ENCODE measurements at regions not wholly inside any gene's neighbourhood (a gene's known extent, or its start where the extent isn't known, plus 50 kb on each side); places are given as distances from the start of the nearest gene placed in this dataset.
A peak's percentile ranks its signal among the peaks of the same experiment; 100 is the strongest.

- Histone ChIP-seq H3K27me3 (no peaks in the 10 kb centered on the region), H3K4me1 (peaks cover 22 to 36% of the 10 kb centered on the region in 2 donors), H3K4me3 (replicated peaks in 1 of 3) (no peak overlapping the region), H3K36me3 (no peaks in the 10 kb centered on the region), H3K27ac (peak overlapping the region in 1 of 3 donors; percentile 66), H3K9me3 (no peaks in the 10 kb centered on the region)
- WGBS, 2 donors: 46 to 55% methylated on average over 10 of the region's 10 CpGs
- intact Hi-C loops (cut with DNase I): no loop called here
- DNase-seq: peak; percentile 53 to 64
- TF ChIP-seq POLR2A (IDR thresholded peaks at IDR 0.05): no peak
- no peak for TF ChIP-seq CTCF (IDR thresholded peaks at IDR 0.05)
Observed at GRCh38 chr6:150765067-150765764, 100.3 kb upstream of the MTHFD1L start.

DNA sequence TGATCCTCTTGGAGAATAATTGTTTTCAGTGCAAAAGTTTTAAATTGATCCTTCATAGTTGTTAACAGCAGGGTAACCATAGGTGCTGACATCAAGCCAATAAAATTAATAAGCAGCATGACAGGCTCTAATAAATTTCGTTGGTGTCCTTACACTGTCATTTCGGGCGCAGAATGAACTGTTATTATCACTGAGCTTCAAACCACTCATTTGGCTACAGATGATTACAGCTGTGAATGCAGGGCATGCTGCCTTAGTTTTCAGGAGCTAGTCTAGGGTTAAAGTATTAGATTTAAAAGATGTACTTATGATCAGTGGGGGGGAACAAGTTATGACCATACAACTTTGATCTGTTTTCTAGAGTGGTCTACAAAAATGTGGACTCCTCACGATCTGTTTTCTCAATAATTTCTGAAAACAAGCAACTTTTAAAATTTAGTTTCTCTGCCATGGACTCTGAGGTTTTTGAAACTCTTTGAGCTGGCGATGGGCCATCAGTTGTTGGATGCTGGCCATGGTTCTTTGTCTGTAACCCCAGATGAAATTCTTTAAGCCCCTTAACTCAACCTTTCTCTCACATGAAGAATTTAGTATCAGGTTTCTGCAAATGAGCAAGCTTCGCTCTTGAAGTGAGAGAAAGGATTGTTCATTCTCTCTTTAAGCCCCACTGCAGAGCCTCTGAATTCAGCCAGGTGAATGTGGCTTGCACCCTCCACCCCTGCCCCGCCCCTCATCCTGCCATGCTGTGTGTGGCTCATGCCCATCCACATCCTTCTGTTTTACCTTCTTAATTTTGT is 99.1 kb upstream of the MTHFD1L start:
- 26 to 28% methylated on average over 7 of the region's 7 CpGs for WGBS, 2 donors
- intact Hi-C loops (cut with DNase I): no loop called here
- Histone ChIP-seq H3K4me3 (replicated peaks in 1 of 3) (no peak overlapping the region), H3K27me3 (no peaks in the 10 kb centered on the region), H3K36me3 (no peaks in the 10 kb centered on the region), H3K4me1 (peaks cover 22 to 36% of the 10 kb centered on the region in 2 donors), H3K9me3 (no peaks in the 10 kb centered on the region), H3K27ac (peak overlapping the region; percentile 49 to 78 (median 66))
- DNase-seq: peak; percentile 83 to 85
- no peak for TF ChIP-seq POLR2A (IDR thresholded peaks at IDR 0.05)
- TF ChIP-seq CTCF (IDR thresholded peaks at IDR 0.05): no peak

DNA sequence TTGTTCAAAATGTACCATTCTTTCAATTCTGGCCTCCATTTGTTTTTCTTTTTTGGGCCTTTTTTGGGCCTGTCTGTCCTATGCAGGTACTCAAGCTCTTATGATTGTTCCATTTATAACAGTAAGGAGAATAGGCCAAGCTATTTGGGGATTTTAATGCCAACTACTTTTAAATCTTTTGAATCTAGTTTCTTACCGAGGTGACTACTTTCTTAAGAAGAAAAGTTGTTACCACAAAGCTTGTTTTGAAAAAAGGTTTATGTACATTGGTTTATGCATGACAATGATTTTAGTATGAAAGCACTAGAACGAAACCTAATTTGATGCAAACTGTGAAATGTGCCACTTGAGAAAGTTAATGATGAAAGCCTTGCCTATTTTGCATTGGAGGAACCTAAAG is 98.3 kb upstream of the MTHFD1L start:
- Histone ChIP-seq H3K36me3 (no peaks in the 10 kb centered on the region), H3K4me1 (peaks cover 22 to 36% of the 10 kb centered on the region in 2 donors), H3K27me3 (no peaks in the 10 kb centered on the region), H3K9me3 (no peaks in the 10 kb centered on the region), H3K4me3 (replicated peaks in 1 of 3) (no peak overlapping the region), H3K27ac (peak overlapping the region; percentile 49 to 78 (median 66))
- DNase-seq: no peak
- intact Hi-C loops (cut with DNase I): no loop called here
- WGBS, 2 donors: 34 to 53% methylated on average over 2 of the region's 2 CpGs
- TF ChIP-seq CTCF (IDR thresholded peaks at IDR 0.05): no peak
- no peak for TF ChIP-seq POLR2A (IDR thresholded peaks at IDR 0.05)

DNA sequence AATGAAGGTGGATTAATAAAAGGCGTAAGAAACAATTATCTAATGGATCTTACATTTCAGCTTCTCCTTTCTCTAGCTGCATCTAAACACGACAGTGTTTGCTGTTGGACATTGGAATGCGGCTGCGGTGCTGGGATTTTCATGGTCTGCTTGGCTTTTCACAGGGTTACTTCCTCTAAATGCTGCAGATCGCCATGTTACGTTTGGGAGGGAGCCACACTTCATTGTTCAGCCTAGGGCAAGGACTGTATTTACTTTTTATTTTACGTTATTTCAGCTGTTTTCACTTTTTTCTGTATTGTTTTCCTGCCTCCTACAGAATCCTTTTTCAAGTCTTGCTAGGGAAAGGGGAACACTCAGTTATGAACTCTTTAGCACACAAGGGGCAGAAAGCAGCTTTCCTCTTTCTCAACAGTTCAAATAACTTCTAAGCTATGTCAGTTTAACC is 97.9 kb upstream of the MTHFD1L start:
- H3K4me1 ChIP-seq: peaks cover 22 to 36% of the 10 kb centered on the region in 2 donors
- no peak for TF ChIP-seq CTCF (IDR thresholded peaks at IDR 0.05)
- peak in 1 of 2 donors; percentile 13 for TF ChIP-seq POLR2A (IDR thresholded peaks at IDR 0.05)
- H3K27me3 ChIP-seq: no peaks in the 10 kb centered on the region
- H3K9me3 ChIP-seq: no peaks in the 10 kb centered on the region
- peak; percentile 42 to 53 for DNase-seq
- 16 to 25% methylated on average over 7 of the region's 7 CpGs for WGBS, 2 donors
- H3K27ac ChIP-seq: peak overlapping the region; percentile 49 to 78 (median 66)
- intact Hi-C loops (cut with DNase I): no loop called here
- no peak overlapping the region for H3K4me3 ChIP-seq (replicated peaks in 1 of 3)
- H3K36me3 ChIP-seq: no peaks in the 10 kb centered on the region

GRCh38 chr6:150770637-150771036 is 94.9 kb upstream of the MTHFD1L start:
- intact Hi-C loops (cut with DNase I): no loop called here
- WGBS, 2 donors: 90 to 91% methylated on average over 3 of the region's 3 CpGs
- Histone ChIP-seq H3K27me3 (no peaks in the 10 kb centered on the region), H3K9me3 (no peaks in the 10 kb centered on the region), H3K27ac (no peak overlapping the region), H3K36me3 (no peaks in the 10 kb centered on the region), H3K4me1 (peaks cover 19 to 30% of the 10 kb centered on the region in 2 donors), H3K4me3 (replicated peaks in 1 of 3) (no peak overlapping the region)
- TF ChIP-seq CTCF (IDR thresholded peaks at IDR 0.05) (no peak), POLR2A (IDR thresholded peaks at IDR 0.05) (no peak)
- DNase-seq: no peak
